ENCODE measurements at regions not wholly inside any gene's neighbourhood (a gene's known extent, or its start where the extent isn't known, plus 50 kb on each side); places are given as distances from the start of the nearest gene placed in this dataset.

- Histone ChIP-seq H3K36me3 (ENCODE audit: control insufficient read depth, insufficient read depth, low read length) (no peaks in the 10 kb centered on the region), H3K27ac (ENCODE audit: low read depth, low read length) (no peak overlapping the region), H3K4me3 (ENCODE audit: low read depth, low read length) (no peak overlapping the region), H3K9me3 (ENCODE audit: control insufficient read depth, insufficient read depth, low read length) (no peaks in the 10 kb centered on the region), H3K9ac (ENCODE audit: low read depth, low read length) (no peak overlapping the region), H3K4me1 (ENCODE audit: control insufficient read depth, insufficient read depth, low read length) (no peaks in the 10 kb centered on the region), H3K27me3 (ENCODE audit: control insufficient read depth, insufficient read depth, low read length) (no peaks in the 10 kb centered on the region)
Measured at GRCh38 chr2:238710032-238710735, 137.7 kb upstream of the TWIST2 start.

GRCh38 chr2:238710787-238711186 is 137.1 kb upstream of the TWIST2 start:
- H3K36me3 ChIP-seq (ENCODE audit: control insufficient read depth, insufficient read depth, low read length), result no peaks in the 10 kb centered on the region
- H3K4me3 ChIP-seq (ENCODE audit: low read depth, low read length), result no peak overlapping the region
- no peak overlapping the region for H3K27ac ChIP-seq (ENCODE audit: low read depth, low read length)
- no peak overlapping the region for H3K9ac ChIP-seq (ENCODE audit: low read depth, low read length)
- no peaks in the 10 kb centered on the region for H3K9me3 ChIP-seq (ENCODE audit: control insufficient read depth, insufficient read depth, low read length)
- H3K4me1 ChIP-seq (ENCODE audit: control insufficient read depth, insufficient read depth, low read length), result no peaks in the 10 kb centered on the region
- H3K27me3 ChIP-seq (ENCODE audit: control insufficient read depth, insufficient read depth, low read length), result no peaks in the 10 kb centered on the region

DNA sequence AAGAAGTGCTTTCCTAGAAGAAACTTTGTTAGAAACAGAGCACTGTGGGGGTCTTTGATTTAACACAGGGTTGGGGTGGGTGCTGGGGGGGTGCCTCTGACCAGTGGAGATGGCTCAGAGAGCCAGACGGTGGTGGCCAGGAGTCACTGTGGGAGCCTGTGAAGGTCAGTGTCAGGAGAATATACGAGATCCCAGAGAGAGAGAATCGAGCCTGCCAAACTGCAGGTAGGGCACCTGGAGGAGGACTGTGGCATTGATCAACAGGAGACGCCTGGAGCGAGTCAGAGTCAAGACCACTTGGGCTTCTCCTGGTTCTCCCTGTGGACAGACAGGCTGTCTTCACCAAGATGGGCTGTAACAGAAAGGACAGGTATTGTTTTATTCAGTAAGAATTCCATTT is 136.5 kb upstream of the TWIST2 start:
- H3K9me3 ChIP-seq (ENCODE audit: control insufficient read depth, insufficient read depth, low read length), result no peaks in the 10 kb centered on the region
- no peak overlapping the region for H3K9ac ChIP-seq (ENCODE audit: low read depth, low read length)
- H3K27ac ChIP-seq (ENCODE audit: low read depth, low read length), result no peak overlapping the region
- no peaks in the 10 kb centered on the region for H3K36me3 ChIP-seq (ENCODE audit: control insufficient read depth, insufficient read depth, low read length)
- H3K4me3 ChIP-seq (ENCODE audit: low read depth, low read length), result no peak overlapping the region
- no peaks in the 10 kb centered on the region for H3K4me1 ChIP-seq (ENCODE audit: control insufficient read depth, insufficient read depth, low read length)
- H3K27me3 ChIP-seq (ENCODE audit: control insufficient read depth, insufficient read depth, low read length), result peaks cover 3% of the 10 kb centered on the region; the same call in 1 of the 2 replicates

DNA sequence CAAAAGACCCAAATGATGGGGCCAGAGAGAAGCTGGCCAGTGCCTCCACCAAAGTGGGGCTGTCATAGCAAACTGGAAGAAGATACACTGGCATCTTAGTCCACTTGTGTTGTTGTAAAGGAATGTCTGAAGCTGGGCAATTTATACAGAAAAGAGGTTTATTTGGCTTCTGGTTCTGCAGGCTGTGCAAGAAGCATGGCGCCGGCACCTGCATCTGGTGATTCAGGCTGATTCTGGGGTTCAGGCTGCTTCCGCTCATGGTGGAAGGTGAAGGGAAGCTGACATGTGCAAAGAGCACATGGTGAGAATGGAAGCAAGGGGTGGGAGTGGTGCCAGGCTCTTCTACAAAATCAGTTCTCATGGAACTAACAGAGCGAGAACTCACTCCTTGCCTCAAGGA is 135.9 kb upstream of the TWIST2 start:
- Histone ChIP-seq H3K36me3 (ENCODE audit: control insufficient read depth, insufficient read depth, low read length) (no peaks in the 10 kb centered on the region), H3K9me3 (ENCODE audit: control insufficient read depth, insufficient read depth, low read length) (no peaks in the 10 kb centered on the region), H3K27me3 (ENCODE audit: control insufficient read depth, insufficient read depth, low read length) (peaks cover 3% of the 10 kb centered on the region; the same call in 1 of the 2 replicates), H3K4me3 (ENCODE audit: low read depth, low read length) (no peak overlapping the region), H3K4me1 (ENCODE audit: control insufficient read depth, insufficient read depth, low read length) (no peaks in the 10 kb centered on the region), H3K27ac (ENCODE audit: low read depth, low read length) (no peak overlapping the region), H3K9ac (ENCODE audit: low read depth, low read length) (no peak overlapping the region)

DNA sequence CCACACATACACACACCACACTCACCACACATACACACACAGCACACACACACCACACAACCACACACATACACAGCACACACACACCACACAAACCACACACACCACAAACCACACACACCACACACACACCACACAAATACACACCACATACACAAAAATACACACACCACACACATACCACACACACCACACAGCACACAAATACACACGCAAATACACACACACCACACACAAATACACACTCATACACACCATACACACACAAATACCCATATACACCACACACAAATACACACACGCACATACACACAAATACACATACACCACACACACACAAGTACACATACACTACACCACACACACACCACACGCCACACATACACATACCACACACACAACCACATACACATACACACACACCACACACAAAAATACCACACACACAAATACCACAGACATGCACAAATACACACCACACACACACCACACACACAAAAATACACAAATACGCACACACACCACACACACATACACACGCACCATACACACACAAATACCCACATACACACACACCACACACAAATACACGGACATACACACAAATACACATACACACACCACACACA is 134.6 kb upstream of the TWIST2 start:
- Histone ChIP-seq H3K27ac (ENCODE audit: low read depth, low read length) (no peak overlapping the region), H3K4me1 (ENCODE audit: control insufficient read depth, insufficient read depth, low read length) (no peaks in the 10 kb centered on the region), H3K36me3 (ENCODE audit: control insufficient read depth, insufficient read depth, low read length) (no peaks in the 10 kb centered on the region), H3K27me3 (ENCODE audit: control insufficient read depth, insufficient read depth, low read length) (peaks cover 3% of the 10 kb centered on the region; the same call in 1 of the 2 replicates), H3K9me3 (ENCODE audit: control insufficient read depth, insufficient read depth, low read length) (no peaks in the 10 kb centered on the region), H3K9ac (ENCODE audit: low read depth, low read length) (no peak overlapping the region), H3K4me3 (ENCODE audit: low read depth, low read length) (no peak overlapping the region)

DNA sequence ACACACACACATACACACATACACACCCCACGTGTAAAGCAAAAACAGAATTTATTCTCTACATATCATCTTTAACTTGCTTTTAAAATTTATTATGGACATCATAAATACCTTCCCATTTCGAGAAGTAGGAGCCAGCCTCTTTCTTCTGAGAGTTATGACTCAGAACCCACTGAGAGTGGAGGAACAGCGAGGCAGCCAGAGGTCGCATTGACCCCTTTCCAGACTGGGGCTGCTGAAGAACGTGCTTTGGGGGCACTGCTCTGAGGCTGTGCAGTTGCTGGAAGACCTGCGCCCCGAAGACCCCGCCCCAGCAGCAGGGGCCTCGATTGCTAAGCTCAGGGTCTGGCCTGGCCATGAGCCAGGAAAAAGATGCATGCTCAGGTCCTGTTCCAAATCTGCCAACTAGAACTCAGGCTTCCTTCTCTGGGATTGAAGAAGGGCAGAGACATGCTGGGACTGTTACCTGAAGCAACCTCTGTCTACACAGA is 133.8 kb upstream of the TWIST2 start:
- peaks cover 3% of the 10 kb centered on the region; the same call in 1 of the 2 replicates for H3K27me3 ChIP-seq (ENCODE audit: control insufficient read depth, insufficient read depth, low read length)
- no peak overlapping the region for H3K27ac ChIP-seq (ENCODE audit: low read depth, low read length)
- H3K9ac ChIP-seq (ENCODE audit: low read depth, low read length), result no peak overlapping the region
- H3K4me1 ChIP-seq (ENCODE audit: control insufficient read depth, insufficient read depth, low read length), result no peaks in the 10 kb centered on the region
- H3K4me3 ChIP-seq (ENCODE audit: low read depth, low read length), result no peak overlapping the region
- no peaks in the 10 kb centered on the region for H3K36me3 ChIP-seq (ENCODE audit: control insufficient read depth, insufficient read depth, low read length)
- no peaks in the 10 kb centered on the region for H3K9me3 ChIP-seq (ENCODE audit: control insufficient read depth, insufficient read depth, low read length)

DNA sequence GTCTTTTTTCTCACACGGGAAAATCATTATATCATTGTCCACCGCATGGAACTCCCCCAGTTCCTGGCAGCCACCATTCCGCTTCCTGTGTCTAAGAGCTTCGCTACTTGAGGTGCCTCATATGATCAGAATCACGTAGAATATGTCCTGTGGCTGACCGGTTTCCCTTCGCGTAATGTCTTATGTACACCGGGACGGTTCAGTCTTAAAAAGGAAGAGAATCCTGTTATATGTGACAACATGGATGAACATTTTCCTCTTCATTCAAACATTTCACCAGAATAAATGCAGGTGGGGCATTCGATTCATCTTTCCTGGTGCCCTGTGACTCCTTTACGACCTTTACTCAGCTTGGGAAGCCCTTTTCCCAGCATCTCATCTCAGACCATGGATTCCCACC is 131.7 kb upstream of the TWIST2 start:
- Histone ChIP-seq H3K27ac (ENCODE audit: low read depth, low read length) (no peak overlapping the region), H3K4me3 (ENCODE audit: low read depth, low read length) (no peak overlapping the region), H3K27me3 (ENCODE audit: control insufficient read depth, insufficient read depth, low read length) (peaks cover 3% of the 10 kb centered on the region; the same call in 1 of the 2 replicates), H3K9me3 (ENCODE audit: control insufficient read depth, insufficient read depth, low read length) (no peaks in the 10 kb centered on the region), H3K36me3 (ENCODE audit: control insufficient read depth, insufficient read depth, low read length) (no peaks in the 10 kb centered on the region), H3K4me1 (ENCODE audit: control insufficient read depth, insufficient read depth, low read length) (no peaks in the 10 kb centered on the region), H3K9ac (ENCODE audit: low read depth, low read length) (no peak overlapping the region)

DNA sequence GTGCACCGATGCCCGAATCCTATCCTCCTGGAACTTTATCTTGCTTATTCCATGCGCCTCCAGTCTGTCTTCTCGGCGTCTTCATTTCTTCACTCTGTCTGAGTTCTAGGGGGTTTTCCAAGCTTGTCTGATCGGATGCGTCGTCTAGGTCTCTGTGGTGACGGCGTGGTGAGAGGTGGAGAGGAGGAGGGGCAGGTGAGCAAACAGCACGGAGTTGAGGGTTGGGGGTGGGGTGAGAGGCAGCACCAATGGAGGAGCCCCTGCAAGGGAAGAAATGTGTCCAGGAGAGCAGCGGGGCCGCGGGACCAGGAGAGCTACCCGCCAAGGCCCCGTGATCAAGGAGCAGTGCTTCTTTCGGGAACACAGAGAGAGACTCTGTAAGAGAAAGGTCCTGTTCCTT is 131.3 kb upstream of the TWIST2 start:
- Histone ChIP-seq H3K4me1 (ENCODE audit: control insufficient read depth, insufficient read depth, low read length) (no peaks in the 10 kb centered on the region), H3K27ac (ENCODE audit: low read depth, low read length) (no peak overlapping the region), H3K9ac (ENCODE audit: low read depth, low read length) (no peak overlapping the region), H3K36me3 (ENCODE audit: control insufficient read depth, insufficient read depth, low read length) (no peaks in the 10 kb centered on the region), H3K4me3 (ENCODE audit: low read depth, low read length) (no peak overlapping the region), H3K9me3 (ENCODE audit: control insufficient read depth, insufficient read depth, low read length) (no peaks in the 10 kb centered on the region), H3K27me3 (ENCODE audit: control insufficient read depth, insufficient read depth, low read length) (peaks cover 3% of the 10 kb centered on the region; the same call in 1 of the 2 replicates)

GRCh38 chr2:238717084-238717483 is 130.8 kb upstream of the TWIST2 start:
- H3K36me3 ChIP-seq (ENCODE audit: control insufficient read depth, insufficient read depth, low read length), result no peaks in the 10 kb centered on the region
- H3K27ac ChIP-seq (ENCODE audit: low read depth, low read length), result no peak overlapping the region
- no peak overlapping the region for H3K9ac ChIP-seq (ENCODE audit: low read depth, low read length)
- H3K27me3 ChIP-seq (ENCODE audit: control insufficient read depth, insufficient read depth, low read length), result peaks cover 3% of the 10 kb centered on the region; the same call in 1 of the 2 replicates
- H3K4me3 ChIP-seq (ENCODE audit: low read depth, low read length), result no peak overlapping the region
- no peaks in the 10 kb centered on the region for H3K4me1 ChIP-seq (ENCODE audit: control insufficient read depth, insufficient read depth, low read length)
- no peaks in the 10 kb centered on the region for H3K9me3 ChIP-seq (ENCODE audit: control insufficient read depth, insufficient read depth, low read length)

GRCh38 chr2:238719641-238720040 is 128.2 kb upstream of the TWIST2 start:
- H3K27me3 ChIP-seq (ENCODE audit: control insufficient read depth, insufficient read depth, low read length), result peaks cover 3% of the 10 kb centered on the region; the same call in 1 of the 2 replicates
- no peak overlapping the region for H3K4me3 ChIP-seq (ENCODE audit: low read depth, low read length)
- H3K9ac ChIP-seq (ENCODE audit: low read depth, low read length), result no peak overlapping the region
- no peak overlapping the region for H3K27ac ChIP-seq (ENCODE audit: low read depth, low read length)
- no peaks in the 10 kb centered on the region for H3K9me3 ChIP-seq (ENCODE audit: control insufficient read depth, insufficient read depth, low read length)
- H3K36me3 ChIP-seq (ENCODE audit: control insufficient read depth, insufficient read depth, low read length), result no peaks in the 10 kb centered on the region
- no peaks in the 10 kb centered on the region for H3K4me1 ChIP-seq (ENCODE audit: control insufficient read depth, insufficient read depth, low read length)

- Histone ChIP-seq H3K9me3 (ENCODE audit: control insufficient read depth, insufficient read depth, low read length) (no peaks in the 10 kb centered on the region), H3K4me1 (ENCODE audit: control insufficient read depth, insufficient read depth, low read length) (no peaks in the 10 kb centered on the region), H3K4me3 (ENCODE audit: low read depth, low read length) (no peak overlapping the region), H3K27me3 (ENCODE audit: control insufficient read depth, insufficient read depth, low read length) (peaks cover 3% of the 10 kb centered on the region; the same call in 1 of the 2 replicates), H3K27ac (ENCODE audit: low read depth, low read length) (no peak overlapping the region), H3K9ac (ENCODE audit: low read depth, low read length) (no peak overlapping the region), H3K36me3 (ENCODE audit: control insufficient read depth, insufficient read depth, low read length) (no peaks in the 10 kb centered on the region)
Measured at GRCh38 chr2:238720232-238720672, 127.6 kb upstream of the TWIST2 start.

Measured in HUES48 (cell line).